Hepatocyte (in vitro differentiated cells): ENCODE measurements at regions not wholly inside any gene's neighbourhood (a gene's known extent, or its start where the extent isn't known, plus 50 kb on each side); places are given as distances from the start of the nearest gene placed in this dataset.

ENCODE experiments used
- EZH2 ChIP-seq: fragments of 200-600 bp; sonication (generic); IDR thresholded peaks from 2 replicates; pipeline ENCODE4 v1.6.1; 2016; ENCODE audit warnings: antibody characterized with exemption, mild to moderate bottlenecking, borderline replicate concordance
- EZH2phosphoT487 ChIP-seq: fragments of 200-600 bp; sonication (generic); IDR thresholded peaks from one replicate; pipeline ENCODE4 v1.6.1; 2018; ENCODE audit warnings: antibody characterized with exemption, mild to moderate bottlenecking, low read depth, moderate library complexity; ENCODE audit not compliant: unreplicated experiment, severe bottlenecking
- TF ChIP-seq, protein P1 (sequence below): fragments of 200-600 bp; sonication (generic); IDR thresholded peaks from 2 replicates; pipeline ENCODE4 v1.5.1; 2016; ENCODE audit warnings: antibody characterized with exemption, mild to moderate bottlenecking; ENCODE audit not compliant: poor library complexity

DNA sequence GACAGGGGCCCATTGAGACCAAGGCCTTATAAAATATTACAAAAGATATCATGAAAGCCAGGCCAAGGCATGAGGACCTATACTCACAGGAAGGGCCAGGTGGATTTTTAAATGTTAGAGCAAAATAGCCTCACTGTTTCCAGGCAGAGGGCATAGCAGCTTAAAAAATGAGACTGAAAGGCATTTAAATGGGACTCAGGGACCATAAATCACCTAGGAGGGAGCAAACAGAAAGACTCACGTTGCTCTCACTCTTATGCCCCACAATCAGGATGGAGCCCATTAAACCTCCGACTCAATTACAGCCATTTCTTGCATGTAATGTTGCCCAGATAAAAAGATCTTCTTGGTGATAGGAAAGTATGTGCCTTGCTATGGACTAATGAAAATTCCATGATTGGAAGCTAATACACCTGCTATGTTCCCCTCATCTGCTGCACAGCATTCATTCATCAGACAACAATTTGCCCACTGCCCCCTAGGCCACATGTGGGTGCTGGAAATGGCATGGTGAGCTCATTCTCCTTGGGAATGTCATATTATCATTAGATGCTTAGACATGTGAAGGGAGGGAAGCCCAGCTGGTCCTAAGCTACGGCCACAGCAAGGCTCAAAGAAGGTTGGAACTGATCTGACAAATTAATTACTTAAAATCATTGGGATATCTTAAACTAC, 128.6 kb upstream of the GRIA1 start:
- TF ChIP-seq EZH2phosphoT487 (no peak), EZH2 (no peak)
- TF ChIP-seq, protein P1, sequence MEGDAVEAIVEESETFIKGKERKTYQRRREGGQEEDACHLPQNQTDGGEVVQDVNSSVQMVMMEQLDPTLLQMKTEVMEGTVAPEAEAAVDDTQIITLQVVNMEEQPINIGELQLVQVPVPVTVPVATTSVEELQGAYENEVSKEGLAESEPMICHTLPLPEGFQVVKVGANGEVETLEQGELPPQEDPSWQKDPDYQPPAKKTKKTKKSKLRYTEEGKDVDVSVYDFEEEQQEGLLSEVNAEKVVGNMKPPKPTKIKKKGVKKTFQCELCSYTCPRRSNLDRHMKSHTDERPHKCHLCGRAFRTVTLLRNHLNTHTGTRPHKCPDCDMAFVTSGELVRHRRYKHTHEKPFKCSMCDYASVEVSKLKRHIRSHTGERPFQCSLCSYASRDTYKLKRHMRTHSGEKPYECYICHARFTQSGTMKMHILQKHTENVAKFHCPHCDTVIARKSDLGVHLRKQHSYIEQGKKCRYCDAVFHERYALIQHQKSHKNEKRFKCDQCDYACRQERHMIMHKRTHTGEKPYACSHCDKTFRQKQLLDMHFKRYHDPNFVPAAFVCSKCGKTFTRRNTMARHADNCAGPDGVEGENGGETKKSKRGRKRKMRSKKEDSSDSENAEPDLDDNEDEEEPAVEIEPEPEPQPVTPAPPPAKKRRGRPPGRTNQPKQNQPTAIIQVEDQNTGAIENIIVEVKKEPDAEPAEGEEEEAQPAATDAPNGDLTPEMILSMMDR: no peak
